Colon (tissue), 2 donors: ENCODE measurements at regions not wholly inside any gene's neighbourhood (a gene's known extent, or its start where the extent isn't known, plus 50 kb on each side); places are given as distances from the start of the nearest gene placed in this dataset.
"Not testable (repeated sequence)": the region's sequence is repeated elsewhere in the genome, so short reads cannot be mapped to it uniquely, and the experiment has no call there.

Experiments
- FAIRE-seq: peaks from 2 replicates; lab custom pipeline; 2012; peaks lifted over from hg19 to GRCh38; lab: Jason Lieb, UNC
- donor health status: control.
- donor health status: control.

- FAIRE-seq = no peak
Measured at GRCh38 chrX:22534643-22535042, 261.9 kb downstream of the CBLL2 start.

GRCh38 chrX:22536746-22537304 lies 264.1 kb downstream of the CBLL2 start:
- no peak for FAIRE-seq

- FAIRE-seq = no peak
Measured at GRCh38 chrX:22538580-22538979, 265.9 kb downstream of the CBLL2 start.

GRCh38 chrX:22541926-22542325 lies 269.2 kb downstream of the CBLL2 start:
- FAIRE-seq = no peak

- no peak for FAIRE-seq
Measured at GRCh38 chrX:22542641-22543040, 269.9 kb downstream of the CBLL2 start.

- FAIRE-seq = no peak
Measured at GRCh38 chrX:22559506-22559905, 286.8 kb downstream of the CBLL2 start.

- no peak for FAIRE-seq
Measured at GRCh38 chrX:22575161-22575845, 302.6 kb downstream of the CBLL2 start.

GRCh38 chrX:22577181-22577580 lies 304.5 kb downstream of the CBLL2 start:
- FAIRE-seq = no peak

GRCh38 chrX:22585831-22586230 lies 313.1 kb downstream of the CBLL2 start:
- no peak for FAIRE-seq

GRCh38 chrX:22589845-22590244 lies 317.1 kb downstream of the CBLL2 start:
- FAIRE-seq = no peak

- no peak for FAIRE-seq
Measured at GRCh38 chrX:22594766-22595165, 322.1 kb downstream of the CBLL2 start.

- no peak for FAIRE-seq
Measured at GRCh38 chrX:22603060-22603459, 330.3 kb downstream of the CBLL2 start.

GRCh38 chrX:22609452-22609851 lies 336.7 kb downstream of the CBLL2 start:
- FAIRE-seq = not testable (repeated sequence)

GRCh38 chrX:22616867-22617266 lies 344.2 kb downstream of the CBLL2 start:
- FAIRE-seq = no peak

GRCh38 chrX:22627576-22627975 lies 354.9 kb downstream of the CBLL2 start:
- no peak for FAIRE-seq

- FAIRE-seq = peak; percentile 36
Measured at GRCh38 chrX:22628275-22628674, 355.6 kb downstream of the CBLL2 start.

GRCh38 chrX:22629105-22629725 lies 356.5 kb downstream of the CBLL2 start:
- no peak for FAIRE-seq

- FAIRE-seq = no peak
Measured at GRCh38 chrX:22634083-22634482, 361.4 kb downstream of the CBLL2 start.

GRCh38 chrX:22634751-22635150 lies 362.0 kb downstream of the CBLL2 start:
- no peak for FAIRE-seq

- no peak for FAIRE-seq
Measured at GRCh38 chrX:22648281-22648680, 351.5 kb upstream of the DDX53 start.

- no peak for FAIRE-seq
Measured at GRCh38 chrX:22650691-22651090, 349.1 kb upstream of the DDX53 start.

GRCh38 chrX:22652596-22652995 lies 347.2 kb upstream of the DDX53 start:
- FAIRE-seq = no peak

- no peak for FAIRE-seq
Measured at GRCh38 chrX:22660756-22661155, 339.0 kb upstream of the DDX53 start.

- no peak for FAIRE-seq
Measured at GRCh38 chrX:22662776-22663175, 337.0 kb upstream of the DDX53 start.
